ENCODE measurements at regions not wholly inside any gene's neighbourhood (a gene's known extent, or its start where the extent isn't known, plus 50 kb on each side); places are given as distances from the start of the nearest gene placed in this dataset.

DNA sequence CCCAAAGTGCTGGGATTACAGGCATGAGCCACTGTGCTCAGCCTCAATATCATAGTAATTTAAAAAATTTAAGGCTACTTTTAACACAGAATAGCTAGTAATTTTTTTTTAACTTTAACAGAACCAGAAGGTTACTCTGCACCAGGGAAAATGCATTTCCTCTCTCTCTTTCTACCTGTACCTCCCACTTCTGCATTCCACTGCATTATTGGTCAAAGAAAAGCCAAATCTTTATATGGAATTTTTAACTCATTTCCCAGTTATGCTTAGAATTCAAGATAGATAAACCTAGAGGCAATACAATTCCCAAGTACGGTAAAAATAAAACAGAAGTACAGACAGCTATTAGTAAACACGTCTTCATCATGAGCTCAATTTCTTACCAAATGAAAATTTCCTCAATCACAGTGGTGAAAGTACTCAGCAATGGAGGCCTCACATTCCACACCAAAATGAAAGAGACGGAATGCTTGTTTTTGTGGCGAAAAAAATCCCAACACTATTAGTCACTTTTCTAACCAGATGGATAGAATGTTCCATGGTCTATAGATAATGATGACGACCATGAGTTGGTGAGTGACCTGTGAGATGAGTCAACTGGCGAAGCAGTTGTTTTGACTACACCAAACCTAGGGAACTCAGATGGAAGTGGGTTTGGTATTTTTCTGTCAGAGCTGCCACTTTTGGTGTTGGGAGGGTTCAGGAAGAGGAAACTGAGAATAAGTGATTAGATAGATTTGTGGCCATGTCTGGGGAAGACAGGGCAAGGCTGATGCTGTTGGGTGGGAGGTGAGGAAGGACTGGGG lies 104.7 kb upstream of the SGK1 start:
- Histone ChIP-seq H3K4me1 (ENCODE audit: control insufficient read depth, insufficient read depth, low read depth, low read length) (peaks cover 12% of the 10 kb centered on the region), H3K4me3 (ENCODE audit: insufficient read depth in 1 of 2, low read depth in 1 of 2, low read length in 2 of 2) (no peak overlapping the region), H3K9me3 (ENCODE audit: control insufficient read depth, low read length) (no peaks in the 10 kb centered on the region), H3K23ac (ENCODE audit: low read length in 2 of 2) (no peak overlapping the region), H3K14ac (ENCODE audit: low read length in 2 of 2) (no peak overlapping the region), H3K9ac (ENCODE audit: low read length) (peak overlapping the region; percentile 64), H3K79me1 (replicated peaks; ENCODE audit: low read length, poor library complexity, severe bottlenecking) (no peaks in the 10 kb centered on the region), H3K18ac (ENCODE audit: low read depth in 1 of 2, low read length in 2 of 2) (peak overlapping the region in 1 of 2 experiments; percentile 85), H3K27ac (ENCODE audit: low read length, poor library complexity, severe bottlenecking) (peak overlapping the region; percentile 96), H4K8ac (ENCODE audit: low read length) (peak overlapping the region; percentile 98), H3K36me3 (ENCODE audit: control insufficient read depth in 1 of 2, insufficient read depth in 2 of 2, low read depth in 1 of 2, low read length in 2 of 2) (no peaks in the 10 kb centered on the region), H2BK5ac (ENCODE audit: low read depth, low read length, poor library complexity, severe bottlenecking) (peak overlapping the region; percentile 99), H2AK5ac (ENCODE audit: low read length, severe bottlenecking) (no peak overlapping the region), H2AFZ (ENCODE audit: low read depth, low read length) (no peak overlapping the region), H2BK120ac (ENCODE audit: low read depth, low read length) (no peak overlapping the region), H2BK12ac (ENCODE audit: low read length in 2 of 2) (peak overlapping the region in 1 of 2 experiments; percentile 98), H2BK15ac (ENCODE audit: low read depth, poor library complexity, severe bottlenecking) (no peak overlapping the region), H4K91ac (ENCODE audit: low read length) (no peak overlapping the region), H3K27me3 (ENCODE audit: control insufficient read depth in 1 of 2, insufficient read depth in 1 of 2, low read length in 2 of 2) (no peaks in the 10 kb centered on the region), H3K4ac (ENCODE audit: low read depth in 1 of 2, low read length in 2 of 2) (no peak overlapping the region), H3K4me2 (ENCODE audit: low read length, poor library complexity, severe bottlenecking) (no peak overlapping the region)
- WGBS, result 1% methylated on average over 4 of the region's 6 CpGs
- DNase-seq, result peak; percentile 99

DNA sequence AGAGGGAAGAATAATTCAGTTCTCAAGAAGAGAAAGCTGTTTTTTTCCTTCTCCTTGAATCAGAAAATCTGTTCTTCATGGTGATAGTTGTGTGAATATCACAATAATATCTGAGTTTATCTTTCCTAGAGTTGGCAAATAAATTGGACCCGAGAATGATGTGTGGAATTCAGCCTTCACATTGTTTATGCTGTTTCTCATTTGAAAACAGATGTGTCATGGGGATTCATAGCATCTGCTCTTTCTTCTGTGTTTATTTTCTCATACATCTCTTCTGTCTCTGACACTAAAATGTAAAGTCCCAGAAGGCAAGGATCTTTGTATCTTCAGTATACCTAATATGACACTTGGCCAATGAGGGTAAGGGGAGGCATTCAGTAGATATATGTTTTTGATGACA lies 103.6 kb upstream of the SGK1 start:
- no peak overlapping the region for H3K4ac ChIP-seq (ENCODE audit: low read depth in 1 of 2, low read length in 2 of 2)
- no CpG with 5 or more reads among the region's 1 CpG for WGBS

DNA sequence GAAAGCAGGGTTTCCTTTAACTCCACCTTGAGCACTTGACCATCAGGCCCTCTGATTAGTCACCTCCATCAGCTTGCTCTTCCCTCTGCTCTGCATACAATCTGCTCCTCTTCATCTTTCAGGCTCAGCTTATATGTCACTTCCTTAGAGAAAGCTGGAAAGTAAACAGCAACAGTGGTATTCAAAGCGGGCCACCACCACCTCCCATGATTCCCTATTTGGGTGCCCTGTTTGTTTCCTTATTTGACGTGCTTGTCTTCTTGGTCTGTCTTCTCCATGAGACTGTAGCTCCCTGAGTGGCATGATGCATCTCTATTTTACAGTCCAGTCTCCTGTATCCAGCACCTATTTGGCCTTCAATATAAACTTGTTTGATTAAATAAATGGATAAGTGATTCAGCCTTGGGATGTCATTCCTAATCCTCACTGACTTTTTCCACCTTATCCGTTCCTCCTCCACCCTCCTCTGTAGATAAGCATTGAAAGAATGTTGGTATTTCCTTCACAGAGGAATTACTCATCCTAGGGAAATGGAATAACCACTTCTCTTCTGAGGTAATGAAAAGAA lies 102.8 kb upstream of the SGK1 start:
- H3K9me3 ChIP-seq (ENCODE audit: control insufficient read depth, low read length), result no peaks in the 10 kb centered on the region
- peak overlapping the region; percentile 99 for H2BK5ac ChIP-seq (ENCODE audit: low read depth, low read length, poor library complexity, severe bottlenecking)
- no peak overlapping the region for H3K9ac ChIP-seq (ENCODE audit: low read length)
- no peaks in the 10 kb centered on the region for H3K27me3 ChIP-seq (ENCODE audit: control insufficient read depth in 1 of 2, insufficient read depth in 1 of 2, low read length in 2 of 2)
- peak overlapping the region; percentile 86 for H3K27ac ChIP-seq (ENCODE audit: low read length, poor library complexity, severe bottlenecking)
- no peak overlapping the region for H3K4me2 ChIP-seq (ENCODE audit: low read length, poor library complexity, severe bottlenecking)
- H3K36me3 ChIP-seq (ENCODE audit: control insufficient read depth in 1 of 2, insufficient read depth in 2 of 2, low read depth in 1 of 2, low read length in 2 of 2), result no peaks in the 10 kb centered on the region
- H3K23ac ChIP-seq (ENCODE audit: low read length in 2 of 2), result no peak overlapping the region
- H3K79me1 ChIP-seq (replicated peaks; ENCODE audit: low read length, poor library complexity, severe bottlenecking), result no peaks in the 10 kb centered on the region
- no peak overlapping the region for H4K91ac ChIP-seq (ENCODE audit: low read length)
- H3K18ac ChIP-seq (ENCODE audit: low read depth in 1 of 2, low read length in 2 of 2), result peak overlapping the region in 1 of 2 experiments; percentile 78
- WGBS, result 0% methylated on average over 2 of the region's 3 CpGs
- no peak overlapping the region for H3K14ac ChIP-seq (ENCODE audit: low read length in 2 of 2)
- peak overlapping the region; percentile 46 for H2AFZ ChIP-seq (ENCODE audit: low read depth, low read length)
- H4K8ac ChIP-seq (ENCODE audit: low read length), result no peak overlapping the region
- no peak overlapping the region for H2BK120ac ChIP-seq (ENCODE audit: low read depth, low read length)
- no peak overlapping the region for H2BK15ac ChIP-seq (ENCODE audit: low read depth, poor library complexity, severe bottlenecking)
- peaks cover 12% of the 10 kb centered on the region for H3K4me1 ChIP-seq (ENCODE audit: control insufficient read depth, insufficient read depth, low read depth, low read length)
- peak overlapping the region in 1 of 2 experiments; percentile 80 for H2BK12ac ChIP-seq (ENCODE audit: low read length in 2 of 2)
- H2AK5ac ChIP-seq (ENCODE audit: low read length, severe bottlenecking), result peak overlapping the region; percentile 97
- DNase-seq, result peak; percentile 89
- peak overlapping the region in 1 of 2 experiments; percentile 61 for H3K4ac ChIP-seq (ENCODE audit: low read depth in 1 of 2, low read length in 2 of 2)
- H3K4me3 ChIP-seq (ENCODE audit: insufficient read depth in 1 of 2, low read depth in 1 of 2, low read length in 2 of 2), result no peak overlapping the region

More for the DNA sequence above, 103.6 kb upstream of the SGK1 start:
- Histone ChIP-seq H3K4me3 (ENCODE audit: insufficient read depth in 1 of 2, low read depth in 1 of 2, low read length in 2 of 2) (no peak overlapping the region), H2AK5ac (ENCODE audit: low read length, severe bottlenecking) (no peak overlapping the region), H2AFZ (ENCODE audit: low read depth, low read length) (no peak overlapping the region), H3K4me2 (ENCODE audit: low read length, poor library complexity, severe bottlenecking) (no peak overlapping the region), H2BK120ac (ENCODE audit: low read depth, low read length) (no peak overlapping the region), H3K9ac (ENCODE audit: low read length) (no peak overlapping the region), H2BK12ac (ENCODE audit: low read length in 2 of 2) (no peak overlapping the region), H4K8ac (ENCODE audit: low read length) (no peak overlapping the region), H3K4me1 (ENCODE audit: control insufficient read depth, insufficient read depth, low read depth, low read length) (peaks cover 12% of the 10 kb centered on the region), H3K79me1 (replicated peaks; ENCODE audit: low read length, poor library complexity, severe bottlenecking) (no peaks in the 10 kb centered on the region), H3K27me3 (ENCODE audit: control insufficient read depth in 1 of 2, insufficient read depth in 1 of 2, low read length in 2 of 2) (no peaks in the 10 kb centered on the region), H3K27ac (ENCODE audit: low read length, poor library complexity, severe bottlenecking) (peak overlapping the region; percentile 86), H3K9me3 (ENCODE audit: control insufficient read depth, low read length) (no peaks in the 10 kb centered on the region), H3K18ac (ENCODE audit: low read depth in 1 of 2, low read length in 2 of 2) (no peak overlapping the region), H4K91ac (ENCODE audit: low read length) (no peak overlapping the region), H3K36me3 (ENCODE audit: control insufficient read depth in 1 of 2, insufficient read depth in 2 of 2, low read depth in 1 of 2, low read length in 2 of 2) (no peaks in the 10 kb centered on the region), H3K23ac (ENCODE audit: low read length in 2 of 2) (no peak overlapping the region), H3K14ac (ENCODE audit: low read length in 2 of 2) (no peak overlapping the region), H2BK5ac (ENCODE audit: low read depth, low read length, poor library complexity, severe bottlenecking) (no peak overlapping the region), H2BK15ac (ENCODE audit: low read depth, poor library complexity, severe bottlenecking) (no peak overlapping the region)
- DNase-seq, result peak; percentile 77

DNA sequence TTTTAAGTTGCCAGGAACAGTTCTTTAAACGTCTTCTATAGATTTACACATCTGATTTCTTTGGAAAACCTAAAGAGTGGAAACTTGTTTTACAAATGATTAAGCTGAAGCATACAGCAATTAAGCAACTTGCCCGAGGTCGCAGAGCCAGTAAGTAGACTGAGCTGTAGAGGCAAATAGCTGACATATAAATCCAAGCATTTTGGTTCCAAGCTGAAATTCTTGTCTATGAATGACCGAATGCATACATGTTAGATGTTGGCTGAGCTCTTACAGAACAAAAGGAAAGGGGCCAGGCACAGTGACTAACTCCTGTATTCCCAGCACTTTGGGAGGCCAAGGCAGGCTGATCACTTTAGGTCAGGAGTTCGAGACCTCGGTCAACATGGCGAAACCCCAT lies 101.8 kb upstream of the SGK1 start:
- no peak overlapping the region for H2AK5ac ChIP-seq (ENCODE audit: low read length, severe bottlenecking)
- H2BK120ac ChIP-seq (ENCODE audit: low read depth, low read length), result no peak overlapping the region
- H3K23ac ChIP-seq (ENCODE audit: low read length in 2 of 2), result no peak overlapping the region
- no peak for DNase-seq
- no peak overlapping the region for H2BK5ac ChIP-seq (ENCODE audit: low read depth, low read length, poor library complexity, severe bottlenecking)
- no peak overlapping the region for H3K4me3 ChIP-seq (ENCODE audit: insufficient read depth in 1 of 2, low read depth in 1 of 2, low read length in 2 of 2)
- H2BK15ac ChIP-seq (ENCODE audit: low read depth, poor library complexity, severe bottlenecking), result no peak overlapping the region
- 92% methylated on average over 5 of the region's 7 CpGs for WGBS
- H3K9ac ChIP-seq (ENCODE audit: low read length), result no peak overlapping the region
- no peak overlapping the region for H4K91ac ChIP-seq (ENCODE audit: low read length)
- no peaks in the 10 kb centered on the region for H3K27me3 ChIP-seq (ENCODE audit: control insufficient read depth in 1 of 2, insufficient read depth in 1 of 2, low read length in 2 of 2)
- H4K8ac ChIP-seq (ENCODE audit: low read length), result no peak overlapping the region
- H3K18ac ChIP-seq (ENCODE audit: low read depth in 1 of 2, low read length in 2 of 2), result no peak overlapping the region
- no peaks in the 10 kb centered on the region for H3K9me3 ChIP-seq (ENCODE audit: control insufficient read depth, low read length)
- H3K79me1 ChIP-seq (replicated peaks; ENCODE audit: low read length, poor library complexity, severe bottlenecking), result no peaks in the 10 kb centered on the region
- peak overlapping the region; percentile 86 for H3K27ac ChIP-seq (ENCODE audit: low read length, poor library complexity, severe bottlenecking)
- no peak overlapping the region for H2AFZ ChIP-seq (ENCODE audit: low read depth, low read length)
- no peak overlapping the region for H3K4ac ChIP-seq (ENCODE audit: low read depth in 1 of 2, low read length in 2 of 2)
- H3K36me3 ChIP-seq (ENCODE audit: control insufficient read depth in 1 of 2, insufficient read depth in 2 of 2, low read depth in 1 of 2, low read length in 2 of 2), result no peaks in the 10 kb centered on the region
- H2BK12ac ChIP-seq (ENCODE audit: low read length in 2 of 2), result peak overlapping the region in 1 of 2 experiments; percentile 57
- H3K4me2 ChIP-seq (ENCODE audit: low read length, poor library complexity, severe bottlenecking), result no peak overlapping the region
- no peak overlapping the region for H3K14ac ChIP-seq (ENCODE audit: low read length in 2 of 2)
- peaks cover 10% of the 10 kb centered on the region for H3K4me1 ChIP-seq (ENCODE audit: control insufficient read depth, insufficient read depth, low read depth, low read length)

All from mesenchymal stem cell (in vitro differentiated cells and primary cell).